Testis (tissue), 2 donors: ENCODE measurements at regions not wholly inside any gene's neighbourhood (a gene's known extent, or its start where the extent isn't known, plus 50 kb on each side); places are given as distances from the start of the nearest gene placed in this dataset.

Experiments used
- CTCF ChIP-seq, 3 experiments: fragments of 450-650 bp in 2 of 3; fragments of 200-600 bp in 1 of 3; sonication (generic) in 1 of 3; IDR thresholded peaks; one replicate each; pipeline ENCODE4 v1.5.1; 2016 to 2019; ENCODE audit warnings: antibody characterized with exemption in 3 of 3, mild to moderate bottlenecking in 2 of 3, moderate library complexity in 1 of 3
- POLR2A ChIP-seq: fragments of 450-650 bp; IDR thresholded peaks from one replicate; pipeline ENCODE4 v1.6.1; 2017; ENCODE audit warnings: antibody characterized with exemption, mild to moderate bottlenecking, moderate library complexity

- TF ChIP-seq POLR2A = no peak
- no peak for TF ChIP-seq CTCF (IDR thresholded peaks at IDR 0.05)
Observed at GRCh38 chr6:165820934-165821333, 157.9 kb upstream of the PDE10A start.
